Glomerular visceral epithelial cell (primary cell): ENCODE measurements at regions not wholly inside any gene's neighbourhood (a gene's known extent, or its start where the extent isn't known, plus 50 kb on each side); places are given as distances from the start of the nearest gene placed in this dataset.
"Not testable (repeated sequence)": the region's sequence is repeated elsewhere in the genome, so short reads cannot be mapped to it uniquely, and the experiment has no call there.

Source experiments
- DNase-seq: peaks from one replicate; pipeline ENCODE4 v3.0.0-alpha.2; 2016; ENCODE audit errors: extremely low spot score

- no peak for DNase-seq
Observed at GRCh38 chr2:107437265-107437664, 389.4 kb upstream of the RGPD4 start.

- DNase-seq, result no peak
Observed at GRCh38 chr2:107437807-107438206, 388.9 kb upstream of the RGPD4 start.

DNA sequence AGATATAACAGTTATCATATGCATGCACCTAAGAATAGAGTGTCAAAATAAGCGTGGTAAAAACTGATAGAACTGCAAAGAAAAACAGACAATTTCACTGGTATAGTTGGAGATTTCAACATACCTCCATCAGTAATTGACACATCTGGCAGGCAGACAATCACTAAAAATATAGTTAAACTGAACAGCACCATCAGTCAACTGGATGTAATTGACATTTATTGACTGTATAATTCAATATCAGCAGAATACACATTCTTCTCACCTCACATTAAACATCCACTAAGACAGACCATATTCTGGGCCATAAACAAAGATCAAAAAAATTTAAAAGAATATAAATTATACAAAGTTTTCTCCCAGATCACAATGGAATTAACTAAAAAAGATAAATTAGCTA is 378.5 kb upstream of the RGPD4 start:
- no peak for DNase-seq

DNA sequence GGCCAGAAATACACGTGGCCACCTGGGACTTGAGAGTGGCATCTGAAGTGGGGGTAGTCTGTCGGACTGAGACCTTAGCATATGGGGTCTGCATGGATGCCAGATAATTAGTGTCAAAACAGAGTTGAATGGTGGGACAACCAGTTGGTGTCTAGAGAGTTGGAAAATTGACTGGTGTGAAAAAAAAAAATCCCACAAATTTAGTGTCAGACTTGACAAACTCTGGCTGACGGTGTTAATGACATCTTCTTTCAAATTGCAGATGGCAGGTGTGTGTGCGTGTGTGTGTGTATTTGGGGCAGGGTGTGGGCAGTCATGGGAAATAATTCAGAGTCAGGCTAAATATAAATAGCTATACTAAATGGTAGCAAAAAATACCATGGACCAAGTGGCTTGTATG is 365.4 kb upstream of the RGPD4 start:
- DNase-seq, result no peak

DNA sequence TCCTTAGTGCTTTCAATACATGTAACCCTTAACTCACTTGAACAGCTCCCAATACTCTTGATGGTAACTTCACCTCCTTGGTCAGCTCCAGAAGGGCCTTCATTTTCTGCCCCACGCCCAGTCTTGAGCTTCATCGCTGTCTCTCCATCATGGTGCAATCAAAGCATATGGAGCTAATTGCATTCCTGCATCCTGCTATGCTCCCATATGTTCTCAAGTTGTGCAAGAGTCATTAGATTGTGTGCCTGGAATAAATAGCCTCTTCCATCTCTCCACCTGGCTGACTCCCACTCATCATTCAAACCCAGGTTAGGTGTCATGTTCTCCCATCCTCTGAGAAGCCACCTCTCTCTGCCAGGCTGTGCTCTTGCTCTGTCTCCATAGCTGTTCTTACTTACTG is 364.5 kb upstream of the RGPD4 start:
- DNase-seq, result no peak

GRCh38 chr2:107466241-107466640 is 360.5 kb upstream of the RGPD4 start:
- DNase-seq, result no peak

GRCh38 chr2:107466984-107467773 is 359.5 kb upstream of the RGPD4 start:
- DNase-seq, result no peak

DNA sequence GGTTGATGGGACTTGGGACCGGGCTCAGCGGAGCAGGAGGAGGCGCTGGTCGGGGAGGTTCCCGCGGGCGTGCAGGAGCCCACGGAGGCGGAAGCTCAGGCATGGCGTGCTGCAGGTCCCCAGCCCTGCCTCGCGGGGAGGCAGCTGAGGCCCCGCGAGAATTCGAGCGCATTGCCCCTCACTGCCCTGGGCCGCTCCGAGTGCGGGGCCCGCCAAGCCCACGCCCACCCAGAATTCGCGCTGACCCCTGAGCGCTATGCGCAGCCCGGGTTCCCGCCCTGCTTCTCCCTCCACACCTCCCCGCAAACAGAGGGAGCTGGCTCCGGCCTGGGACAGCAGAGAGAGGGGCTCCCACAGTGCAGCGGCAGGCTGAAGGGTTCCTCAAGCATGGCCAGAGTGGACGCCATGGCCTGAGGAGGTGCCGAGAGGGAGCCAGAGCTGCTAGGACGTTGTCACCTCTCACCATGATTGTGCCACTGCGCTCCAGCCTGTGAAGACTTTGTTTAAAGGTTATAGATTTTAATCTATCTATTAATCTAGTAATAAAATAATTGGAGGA is 357.2 kb upstream of the RGPD4 start:
- DNase-seq, result no peak

- DNase-seq, result no peak
Observed at GRCh38 chr2:107473150-107473549, 353.5 kb upstream of the RGPD4 start.

DNA sequence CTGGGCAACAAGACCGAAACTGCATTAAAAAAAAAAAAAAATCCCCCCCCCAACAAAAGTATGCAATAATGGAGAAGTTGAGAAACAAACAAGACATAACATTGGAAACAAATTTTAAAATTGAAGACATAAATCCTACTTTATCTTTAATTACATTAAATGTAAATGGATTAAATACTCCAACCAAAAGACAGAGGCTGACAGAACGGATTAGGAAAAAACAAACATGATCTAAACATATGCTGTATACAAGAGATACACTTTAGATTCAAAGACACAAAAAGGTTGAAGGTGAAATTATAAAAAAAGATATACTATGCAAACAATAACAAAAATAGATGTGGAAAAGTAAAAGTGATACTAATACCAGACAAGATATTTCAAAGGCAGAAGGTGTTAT is 350.8 kb upstream of the RGPD4 start:
- no peak for DNase-seq

DNA sequence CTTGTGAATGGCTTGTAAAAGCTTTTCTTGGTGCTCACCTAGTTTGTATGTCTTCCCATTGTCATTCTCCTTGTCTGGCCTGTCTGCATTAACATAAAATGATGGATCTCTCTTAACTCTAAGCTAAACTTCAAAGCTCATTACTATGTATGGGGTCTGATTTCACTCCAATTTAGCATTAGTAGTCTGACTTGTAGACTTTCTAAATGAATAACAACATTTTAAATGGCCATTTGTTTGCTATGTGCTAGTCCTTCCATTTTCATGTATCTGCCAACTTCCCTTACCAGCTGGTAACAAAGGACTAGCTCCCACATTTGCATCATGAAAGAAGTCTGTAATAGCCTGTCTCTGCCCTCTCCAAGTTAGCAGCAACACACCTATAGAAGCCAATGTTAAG is 324.2 kb upstream of the RGPD4 start:
- no peak for DNase-seq

DNA sequence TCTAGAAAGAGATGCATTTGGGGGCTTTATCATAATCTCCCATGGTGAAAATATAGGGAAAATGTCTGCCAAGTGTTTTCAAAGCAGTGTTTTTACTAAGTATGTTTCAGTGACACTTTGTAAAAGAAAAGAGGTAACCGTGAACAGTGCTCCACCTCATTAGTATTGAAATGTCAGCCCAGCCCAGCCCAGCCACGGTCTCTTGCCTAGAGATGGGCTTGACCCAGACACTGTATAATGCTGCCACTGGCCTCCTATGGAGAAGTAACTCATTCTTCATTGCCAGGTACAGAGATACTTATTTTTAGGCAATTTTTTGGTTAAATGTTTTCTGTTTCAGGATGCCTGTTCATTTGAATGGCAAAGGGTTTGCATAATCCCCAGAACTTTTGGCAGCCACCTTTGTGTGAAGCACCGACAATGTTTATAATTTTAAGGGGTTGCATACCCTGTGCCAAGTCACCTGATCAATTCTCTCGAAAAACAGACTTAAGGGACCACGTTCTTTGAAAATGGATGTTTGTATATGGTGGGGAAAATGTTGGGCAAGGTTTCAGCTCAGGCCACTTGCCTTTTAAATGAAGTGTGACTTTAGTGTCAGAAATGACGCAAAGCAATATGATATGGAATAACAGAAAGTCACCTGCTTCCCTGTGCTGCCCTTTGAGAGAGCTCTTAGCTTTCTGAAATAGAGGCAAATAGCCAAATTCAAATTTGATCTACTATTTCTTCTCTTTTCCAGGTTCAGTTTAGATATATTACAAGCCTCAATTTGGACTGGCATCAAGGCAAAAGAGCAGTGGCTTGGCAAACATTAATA is 314.5 kb upstream of the RGPD4 start:
- DNase-seq, result no peak

DNA sequence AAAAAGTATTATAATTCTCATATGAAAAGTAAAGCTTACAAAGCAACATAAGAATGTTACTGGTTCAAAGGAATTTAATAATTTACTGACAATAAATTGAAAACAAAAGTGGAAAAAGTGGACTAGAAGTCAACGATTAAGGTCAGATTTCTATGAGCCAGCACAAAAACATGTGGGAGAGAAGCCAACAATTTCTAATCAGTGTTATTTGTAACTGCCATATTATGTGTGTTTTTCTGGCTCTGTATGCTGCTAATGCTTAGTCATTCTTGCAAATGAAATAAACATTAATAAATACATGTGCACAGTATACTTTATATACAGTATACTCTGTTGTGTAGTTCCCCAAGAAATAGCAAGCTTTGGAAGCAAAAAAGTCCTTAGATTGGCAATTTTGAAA is 301.3 kb upstream of the RGPD4 start:
- DNase-seq, result no peak

DNA sequence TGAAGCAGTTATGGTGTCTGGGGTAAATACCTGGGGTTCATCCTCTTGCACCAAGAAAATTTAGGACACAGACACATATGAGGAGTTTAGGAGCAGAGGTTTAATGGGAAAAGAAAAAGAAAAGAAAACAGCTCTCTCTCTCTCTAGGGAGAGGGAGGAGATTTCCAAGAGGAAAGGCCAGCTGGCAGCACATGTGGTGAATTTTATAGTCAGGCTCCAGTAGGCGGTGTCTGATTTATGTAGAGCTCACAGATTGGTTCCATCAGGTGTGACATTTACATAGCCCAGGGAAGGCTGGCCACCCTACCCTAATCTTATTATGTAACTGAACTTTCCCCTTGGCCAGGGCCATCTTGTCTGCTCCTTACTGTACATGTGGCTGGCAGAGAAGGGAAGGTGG is 297.5 kb upstream of the RGPD4 start:
- no peak for DNase-seq

DNA sequence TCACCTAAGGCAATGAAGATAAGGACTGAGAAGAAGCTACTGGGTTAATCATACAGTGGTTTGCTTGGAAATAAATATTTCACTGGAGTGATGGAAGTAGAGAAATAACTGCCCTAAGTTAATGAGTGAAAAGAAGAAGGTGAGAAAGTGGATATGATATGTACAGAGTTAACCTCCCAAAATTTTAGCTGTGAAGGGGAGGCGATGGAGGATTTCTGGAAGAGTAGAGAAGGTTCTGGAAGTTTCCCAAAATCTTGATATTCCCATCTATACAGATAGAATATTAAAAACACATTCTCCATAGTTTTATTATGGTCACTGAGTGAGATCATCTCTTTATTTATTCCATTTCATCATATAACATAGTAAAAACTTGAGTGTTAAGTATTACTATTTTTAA is 296.6 kb upstream of the RGPD4 start:
- DNase-seq, result no peak

GRCh38 chr2:107534926-107535325 is 291.8 kb upstream of the RGPD4 start:
- no peak for DNase-seq

DNA sequence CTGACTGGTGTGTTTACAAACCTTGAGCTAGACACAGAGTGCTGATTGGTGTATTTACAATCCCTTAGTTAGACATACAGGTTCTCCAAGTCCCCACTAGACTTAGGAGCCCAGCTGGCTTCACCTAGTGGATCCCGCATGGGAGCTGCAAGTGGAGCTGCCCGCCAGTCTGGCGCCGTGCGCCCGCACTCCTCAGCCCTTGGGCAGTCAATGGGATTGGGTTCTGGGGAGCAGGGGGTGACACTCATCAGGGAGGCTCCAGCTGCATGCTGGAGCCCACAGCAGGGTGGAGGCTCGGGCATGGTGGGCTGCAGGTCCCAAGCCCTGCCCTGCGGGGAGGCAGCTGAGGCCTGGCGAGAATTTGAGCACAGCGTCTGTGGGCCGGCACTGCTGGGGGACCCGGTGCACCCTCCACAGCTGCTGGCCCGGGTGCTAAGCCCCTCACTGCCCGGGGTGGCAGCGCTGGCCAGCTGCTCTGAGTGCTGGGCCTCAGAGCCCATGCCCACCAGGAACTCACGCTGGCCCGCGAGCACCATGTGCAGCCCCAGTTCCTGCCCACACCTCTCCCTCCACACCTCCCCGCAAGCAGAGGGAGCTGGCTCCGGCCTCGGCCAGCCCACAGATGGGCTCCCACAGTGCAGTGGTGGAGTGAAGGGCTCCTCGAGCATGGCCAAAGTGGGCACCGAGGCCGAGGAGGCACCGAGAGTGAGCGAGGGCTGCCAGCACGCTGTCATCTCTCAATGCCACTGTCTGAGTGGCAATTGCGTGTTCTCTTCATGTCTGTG is 290.6 kb upstream of the RGPD4 start:
- not testable (repeated sequence) for DNase-seq

GRCh38 chr2:107542314-107542740 is 284.4 kb upstream of the RGPD4 start:
- no peak for DNase-seq

- no peak for DNase-seq
Observed at GRCh38 chr2:107543793-107544192, 282.9 kb upstream of the RGPD4 start.

GRCh38 chr2:107545066-107545465 is 281.6 kb upstream of the RGPD4 start:
- DNase-seq, result no peak

DNA sequence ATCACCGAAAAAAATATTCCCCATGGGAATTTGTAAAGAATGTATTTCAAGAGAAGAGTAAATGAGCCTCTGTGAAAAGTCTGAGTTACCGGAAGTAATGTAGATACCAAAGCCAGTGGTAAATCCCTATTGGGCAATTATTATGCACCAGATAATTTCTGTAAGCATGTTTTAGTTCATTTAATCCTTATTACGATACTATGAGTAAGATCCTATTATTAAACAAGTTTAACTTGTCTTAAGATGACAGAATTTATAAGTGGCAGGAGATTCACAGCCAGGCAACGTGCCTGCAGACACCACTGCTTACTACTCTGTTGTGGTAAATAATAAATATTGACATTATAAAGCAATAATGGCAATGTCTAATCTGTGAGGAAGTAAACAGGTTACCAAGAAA is 280.8 kb upstream of the RGPD4 start:
- no peak for DNase-seq

- no peak for DNase-seq
Observed at GRCh38 chr2:107548216-107548615, 278.5 kb upstream of the RGPD4 start.
